Right lobe of liver (tissue), 4 donors: ENCODE measurements at regions not wholly inside any gene's neighbourhood (a gene's known extent, or its start where the extent isn't known, plus 50 kb on each side); places are given as distances from the start of the nearest gene placed in this dataset.

Experiments
- CTCF ChIP-seq, 4 donors: fragments of 200-600 bp in 3 of 4; fragments of 450-650 bp in 1 of 4; IDR thresholded peaks; one replicate each; pipeline versions ENCODE4 v1.5.1 to v1.8.0; 2016 to 2022; ENCODE audit warnings: antibody characterized with exemption in 4 of 4, mild to moderate bottlenecking in 2 of 4
- POLR2A ChIP-seq: fragments of 450-650 bp; IDR thresholded peaks from one replicate; pipeline ENCODE4 v1.6.1; 2017; ENCODE audit warnings: antibody characterized with exemption, mild to moderate bottlenecking
- donor health status: DM: no; HTN: no; CAD: no.
- donor health status: DM: no; HTN: no; CAD: no.
- donor health status: DM: no; HTN: yes; CAD: no.

DNA sequence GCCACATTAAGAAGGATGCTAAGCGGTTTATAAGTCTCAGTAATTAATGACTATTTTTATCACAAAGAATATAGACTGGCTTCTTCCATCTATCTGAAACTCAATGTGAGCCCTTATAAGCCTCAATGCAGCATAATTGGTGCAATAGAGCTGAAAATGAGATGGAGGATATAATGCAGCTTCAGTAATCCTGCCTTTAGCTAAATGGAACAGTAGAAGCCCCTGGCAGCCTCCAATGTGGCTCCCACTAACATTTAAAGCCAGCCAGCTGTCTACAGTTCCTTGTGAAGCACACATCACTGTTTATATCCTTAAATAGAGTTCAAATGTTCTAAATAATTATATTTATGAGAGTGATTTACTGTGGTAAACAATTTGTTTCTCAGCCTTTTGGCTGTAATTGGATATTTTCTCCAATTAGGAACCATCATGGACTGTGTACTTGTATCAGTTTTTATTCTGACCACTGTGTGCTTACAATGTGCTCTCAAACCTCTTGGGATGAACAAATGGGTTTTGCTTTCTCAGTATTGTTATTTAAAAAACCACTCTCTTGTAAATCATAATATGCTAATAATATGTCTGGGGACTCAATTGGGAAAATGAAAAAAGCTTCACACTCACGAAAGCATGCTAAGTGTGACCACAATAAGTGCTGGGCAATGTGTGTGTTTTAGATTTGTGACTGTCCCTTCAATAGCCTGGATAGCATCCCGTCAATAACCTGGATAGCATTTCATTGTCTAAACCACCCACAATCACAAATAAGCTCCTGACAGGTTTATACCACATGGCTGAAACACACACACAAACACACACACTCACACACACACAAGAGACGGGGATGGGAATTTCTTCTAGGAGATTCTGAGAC lies 366.6 kb downstream of the GBE1 start:
- TF ChIP-seq POLR2A (no peak), CTCF (IDR thresholded peaks at IDR 0.05) (no peak)
